SK-N-SH (cell line): ENCODE measurements at regions not wholly inside any gene's neighbourhood (a gene's known extent, or its start where the extent isn't known, plus 50 kb on each side); places are given as distances from the start of the nearest gene placed in this dataset.

Source experiments
- CTCF ChIA-PET: fragments of 300-600, 350-600 bp; formaldehyde crosslinking; extraction: SDS; loops from one replicate; lab custom pipeline; 2021; lab: Yijun Ruan, JAX
- POLR2A ChIA-PET: fragments of 350-600 bp; sonication (Branson Sonifier 250); formaldehyde crosslinking; extraction: SDS; loops from one replicate; lab custom pipeline; 2020; ENCODE audit warnings: antibody characterized with exemption, inconsistent platforms; lab: Yijun Ruan, JAX
- DNase-seq: peaks from one replicate; pipeline ENCODE4 v3.0.0; 2012
- H2AFZ ChIP-seq: fragments of 200-600 bp; sonication (generic); 2 replicates; pipeline ENCODE4 v1.8.1; 2016; ENCODE audit warnings: antibody characterized with exemption, mild to moderate bottlenecking, low read depth
- H3F3A ChIP-seq: fragments of 200-600 bp; sonication (generic); replicated peaks from 2 replicates; pipeline ENCODE3; 2016; ENCODE audit warnings: antibody characterized with exemption, mild to moderate bottlenecking; ENCODE audit not compliant: insufficient read depth
- H3K27ac ChIP-seq, 2 experiments: fragments of 200-500 bp in 1 of 2; fragments of 200-600 bp in 1 of 2; sonication (Bioruptor generic) in 1 of 2; sonication (generic), shearing (Covaris generic) in 1 of 2; 2 replicates each; pipeline versions ENCODE4 v1.5.1 to v1.6.1; 2014 to 2016; ENCODE audit warnings: low read depth in 2 of 2, inconsistent platforms in 1 of 2, low read length in 1 of 2, mild to moderate bottlenecking in 1 of 2, mixed read lengths in 1 of 2
- H3K27me3 ChIP-seq: fragments of 200-600 bp; sonication (generic), shearing (Covaris generic); 2 replicates; pipeline ENCODE4 v1.6.1; 2016; ENCODE audit warnings: mixed run types; ENCODE audit not compliant: insufficient read depth
- H3K36me3 ChIP-seq, 2 experiments: fragments of 200-500 bp in 1 of 2; fragments of 200-600 bp in 1 of 2; sonication (Bioruptor generic) in 1 of 2; sonication (generic) in 1 of 2; replicated peaks in 1 of 2; 2 replicates each; pipeline versions ENCODE3 to v1.5.1; 2014 to 2016; ENCODE audit warnings: low read length in 1 of 2, mild to moderate bottlenecking in 1 of 2; ENCODE audit not compliant: insufficient read depth in 2 of 2, control insufficient read depth in 1 of 2
- H3K4me1 ChIP-seq, 2 experiments: fragments of 200-500 bp in 1 of 2; fragments of 200-600 bp in 1 of 2; sonication (Bioruptor generic) in 1 of 2; sonication (generic), shearing (Covaris generic) in 1 of 2; 2 replicates each; pipeline versions ENCODE4 v1.5.1 to v1.6.1; 2014 to 2016; ENCODE audit warnings: low read depth in 1 of 2, low read length in 1 of 2, mixed run types in 1 of 2; ENCODE audit not compliant: insufficient read depth in 2 of 2, control insufficient read depth in 1 of 2
- H3K4me2 ChIP-seq: fragments of 200-600 bp; sonication (generic), shearing (Covaris generic); 2 replicates; pipeline ENCODE4 v1.6.1; 2017; ENCODE audit warnings: mixed run types
- H3K4me3 ChIP-seq, 2 experiments: fragments of 200-500 bp in 1 of 2; fragments of 200-600 bp in 1 of 2; sonication (Bioruptor generic) in 1 of 2; sonication (generic), shearing (Covaris generic) in 1 of 2; 2 replicates each; pipeline versions ENCODE4 v1.5.1 to v1.8.1; 2014 to 2016; ENCODE audit warnings: low read depth in 2 of 2, inconsistent platforms in 1 of 2, low read length in 1 of 2, mild to moderate bottlenecking in 1 of 2, mixed read lengths in 1 of 2, moderate library complexity in 1 of 2
- H3K79me2 ChIP-seq: fragments of 200-600 bp; sonication (generic); 2 replicates; pipeline ENCODE4 v1.8.1; 2017; ENCODE audit warnings: mild to moderate bottlenecking; ENCODE audit not compliant: insufficient read depth
- H3K9ac ChIP-seq: fragments of 200-600 bp; sonication (generic); 2 replicates; pipeline ENCODE4 v1.6.1; 2017; ENCODE audit warnings: mixed run types
- H3K9me2 ChIP-seq: fragments of 200-600 bp; sonication (generic); 2 replicates; pipeline ENCODE4 v1.6.1; 2017; ENCODE audit warnings: mixed run types
- H3K9me3 ChIP-seq: fragments of 200-600 bp; sonication (generic); 2 replicates; pipeline ENCODE4 v1.6.1; 2017; ENCODE audit warnings: mixed run types, mild to moderate bottlenecking, moderate library complexity
- H4K20me1 ChIP-seq: fragments of 200-600 bp; sonication (generic); 2 replicates; pipeline ENCODE4 v1.6.1; 2017; ENCODE audit warnings: mild to moderate bottlenecking, mixed run types; ENCODE audit not compliant: insufficient read depth
- ELF1 ChIP-seq: IDR thresholded peaks from 2 replicates; pipeline ENCODE4 v1.4.0; 2012
- EP300 ChIP-seq, 2 experiments: IDR thresholded peaks; 2 replicates each; pipeline versions ENCODE4 v1.4.0 to v1.6.1; 2012; ENCODE audit warnings: borderline replicate concordance in 1 of 2, low read depth in 1 of 2, low read length in 1 of 2
- FOXM1 ChIP-seq: IDR thresholded peaks from 2 replicates; pipeline ENCODE4 v1.4.0; 2012; ENCODE audit warnings: low read depth, mild to moderate bottlenecking
- POLR2AphosphoS5 ChIP-seq: IDR thresholded peaks from 2 replicates; pipeline ENCODE4 v1.6.1; 2012; ENCODE audit warnings: low read depth, low read length
- SIN3A ChIP-seq: IDR thresholded peaks from 2 replicates; pipeline ENCODE4 v1.6.1; 2012; ENCODE audit warnings: low read depth, mild to moderate bottlenecking, low read length, moderate library complexity, borderline replicate concordance
- YY1 ChIP-seq: IDR thresholded peaks from 2 replicates; pipeline ENCODE4 v1.4.0; 2012; ENCODE audit warnings: low read depth, mild to moderate bottlenecking
- WGBS: methylation state at CpG from one replicate; pipeline ENCODE4 v1.1.6; 2017; ENCODE audit warnings: low lambda C conversion rate; 5-methylcytosine and 5-hydroxymethylcytosine counted together
- TF ChIP-seq, protein P1 (sequence below): IDR thresholded peaks from 2 replicates; pipeline ENCODE4 v1.6.1; 2012; ENCODE audit warnings: mild to moderate bottlenecking, low read depth, low read length, moderate library complexity
- TF ChIP-seq, protein P2 (sequence below): fragments of 150-350 bp; IDR thresholded peaks from 2 replicates; pipeline ENCODE4 v1.6.1; 2017; ENCODE audit warnings: antibody characterized with exemption, low read length, low read depth, borderline replicate concordance

DNA sequence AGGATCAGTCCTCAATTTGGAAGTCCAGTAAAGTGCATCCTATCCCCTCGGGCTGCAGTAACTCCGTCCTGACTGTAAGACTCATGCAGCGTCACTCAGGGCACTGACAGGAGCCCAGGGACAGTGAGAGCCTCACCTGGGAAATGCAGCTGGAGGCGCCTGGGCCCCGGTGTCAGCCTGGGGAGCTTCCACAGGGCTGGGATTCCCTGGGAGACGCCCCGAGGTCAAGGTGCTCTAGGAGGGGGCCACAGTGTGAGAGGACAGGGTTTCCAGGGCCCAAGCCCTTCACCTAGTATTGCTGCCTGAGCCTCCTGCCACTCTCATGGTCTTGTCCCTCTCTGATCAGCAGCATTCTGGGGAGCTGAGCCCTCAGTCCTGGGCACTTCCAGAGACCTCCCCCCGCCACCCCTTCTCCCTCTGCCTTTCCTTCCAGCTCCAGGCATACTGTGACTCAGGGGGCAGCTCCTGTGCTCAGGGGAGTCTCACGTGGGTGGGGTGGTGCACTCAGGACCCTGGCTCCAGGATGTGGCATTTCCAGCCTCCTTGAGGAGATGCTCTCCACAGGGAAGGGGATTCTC, 99.1 kb upstream of the IGLL5 start (continued):
- TF ChIP-seq POLR2AphosphoS5: no peak

DNA sequence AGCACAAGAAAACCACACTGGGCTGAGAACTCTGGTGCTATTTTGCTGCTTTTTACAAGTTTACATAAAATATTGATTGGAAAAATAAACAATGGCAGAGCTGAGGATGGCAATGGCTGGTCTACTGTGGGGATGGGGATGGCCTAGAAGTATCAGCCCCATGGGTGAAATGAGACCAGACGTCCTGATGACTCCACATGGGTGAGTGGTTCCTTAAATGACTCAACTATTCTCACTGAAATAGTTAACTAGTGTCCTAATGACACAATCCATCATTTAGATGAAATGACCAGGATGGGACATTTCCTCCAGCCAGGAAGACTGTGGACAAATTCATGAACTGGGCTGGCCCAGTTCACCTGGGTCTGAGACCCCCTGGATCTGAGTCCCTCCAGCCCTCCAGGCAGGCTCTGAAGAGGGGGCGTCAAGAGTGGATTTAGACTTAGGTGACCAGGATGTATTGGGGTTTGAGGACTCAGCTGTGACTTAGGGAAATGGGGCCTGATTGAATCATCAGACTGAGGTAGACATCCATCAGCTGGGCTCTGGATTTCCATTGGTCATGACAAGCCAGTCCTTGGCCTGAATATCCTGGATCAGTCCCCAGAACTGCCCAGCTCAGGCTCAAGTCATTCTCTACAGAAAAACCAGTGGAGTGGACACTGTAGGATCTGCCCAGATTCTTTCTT, 98.2 kb upstream of the IGLL5 start:
- no peaks in the 10 kb centered on the region for H4K20me1 ChIP-seq
- no peak overlapping the region for H3K4me3 ChIP-seq
- no peak for DNase-seq
- no peaks in the 10 kb centered on the region for H3F3A ChIP-seq
- ChIA-PET CTCF (interaction anchor here (1.1 to 7.6 kb wide), 19 partner anchors 10 to 203 kb away, joined by 3 to 109 read pairs (median 11); partner anchors contain the start of gene IGLL5), POLR2A (no interaction called here)
- 25% methylated on average over 2 of the region's 2 CpGs for WGBS
- no peak overlapping the region for H3K9ac ChIP-seq
- H3K4me1 ChIP-seq: no peaks in the 10 kb centered on the region
- H3K9me3 ChIP-seq: no peaks in the 10 kb centered on the region
- H3K27ac ChIP-seq: no peak overlapping the region
- H3K79me2 ChIP-seq: no peaks in the 10 kb centered on the region
- H3K9me2 ChIP-seq: no peaks in the 10 kb centered on the region
- TF ChIP-seq POLR2AphosphoS5 (no peak), YY1 (no peak), EP300 (IDR thresholded peaks at IDR 0.05; ENCODE audit: borderline replicate concordance in 1 of 2, low read depth in 1 of 2, low read length in 1 of 2) (no peak), SIN3A (no peak), ELF1 (no peak), FOXM1 (no peak)
- TF ChIP-seq, protein P1, sequence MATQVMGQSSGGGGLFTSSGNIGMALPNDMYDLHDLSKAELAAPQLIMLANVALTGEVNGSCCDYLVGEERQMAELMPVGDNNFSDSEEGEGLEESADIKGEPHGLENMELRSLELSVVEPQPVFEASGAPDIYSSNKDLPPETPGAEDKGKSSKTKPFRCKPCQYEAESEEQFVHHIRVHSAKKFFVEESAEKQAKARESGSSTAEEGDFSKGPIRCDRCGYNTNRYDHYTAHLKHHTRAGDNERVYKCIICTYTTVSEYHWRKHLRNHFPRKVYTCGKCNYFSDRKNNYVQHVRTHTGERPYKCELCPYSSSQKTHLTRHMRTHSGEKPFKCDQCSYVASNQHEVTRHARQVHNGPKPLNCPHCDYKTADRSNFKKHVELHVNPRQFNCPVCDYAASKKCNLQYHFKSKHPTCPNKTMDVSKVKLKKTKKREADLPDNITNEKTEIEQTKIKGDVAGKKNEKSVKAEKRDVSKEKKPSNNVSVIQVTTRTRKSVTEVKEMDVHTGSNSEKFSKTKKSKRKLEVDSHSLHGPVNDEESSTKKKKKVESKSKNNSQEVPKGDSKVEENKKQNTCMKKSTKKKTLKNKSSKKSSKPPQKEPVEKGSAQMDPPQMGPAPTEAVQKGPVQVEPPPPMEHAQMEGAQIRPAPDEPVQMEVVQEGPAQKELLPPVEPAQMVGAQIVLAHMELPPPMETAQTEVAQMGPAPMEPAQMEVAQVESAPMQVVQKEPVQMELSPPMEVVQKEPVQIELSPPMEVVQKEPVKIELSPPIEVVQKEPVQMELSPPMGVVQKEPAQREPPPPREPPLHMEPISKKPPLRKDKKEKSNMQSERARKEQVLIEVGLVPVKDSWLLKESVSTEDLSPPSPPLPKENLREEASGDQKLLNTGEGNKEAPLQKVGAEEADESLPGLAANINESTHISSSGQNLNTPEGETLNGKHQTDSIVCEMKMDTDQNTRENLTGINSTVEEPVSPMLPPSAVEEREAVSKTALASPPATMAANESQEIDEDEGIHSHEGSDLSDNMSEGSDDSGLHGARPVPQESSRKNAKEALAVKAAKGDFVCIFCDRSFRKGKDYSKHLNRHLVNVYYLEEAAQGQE: no peak
- TF ChIP-seq, protein P2, sequence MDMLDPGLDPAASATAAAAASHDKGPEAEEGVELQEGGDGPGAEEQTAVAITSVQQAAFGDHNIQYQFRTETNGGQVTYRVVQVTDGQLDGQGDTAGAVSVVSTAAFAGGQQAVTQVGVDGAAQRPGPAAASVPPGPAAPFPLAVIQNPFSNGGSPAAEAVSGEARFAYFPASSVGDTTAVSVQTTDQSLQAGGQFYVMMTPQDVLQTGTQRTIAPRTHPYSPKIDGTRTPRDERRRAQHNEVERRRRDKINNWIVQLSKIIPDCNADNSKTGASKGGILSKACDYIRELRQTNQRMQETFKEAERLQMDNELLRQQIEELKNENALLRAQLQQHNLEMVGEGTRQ: no peak
- H3K4me2 ChIP-seq: no peak overlapping the region
- H3K36me3 ChIP-seq: no peaks in the 10 kb centered on the region
- H2AFZ ChIP-seq: no peak overlapping the region
- H3K27me3 ChIP-seq: no peaks in the 10 kb centered on the region
